Esophagus muscularis mucosa (tissue), 4 donors: ENCODE measurements at regions not wholly inside any gene's neighbourhood (a gene's known extent, or its start where the extent isn't known, plus 50 kb on each side); places are given as distances from the start of the nearest gene placed in this dataset.

ENCODE experiments used
- DNase-seq: peaks from one replicate; pipeline ENCODE4 v3.0.0-alpha.2; 2017; ENCODE audit errors: extremely low spot score
- H3K27ac ChIP-seq, 4 donors: fragments of 200-600 bp; sonication (generic); replicated peaks in 1 of 4; 1 replicate in 3 of 4; 2 replicates in 1 of 4; pipeline ENCODE4 v1.5.1; 2016 to 2019; ENCODE audit warnings: mild to moderate bottlenecking in 1 of 4
- H3K27me3 ChIP-seq, 4 donors: fragments of 200-600 bp; sonication (generic); one replicate each; pipeline versions ENCODE4 v1.5.1 to v1.6.0; 2016 to 2019
- H3K36me3 ChIP-seq, 4 donors: fragments of 200-600 bp; sonication (generic); one replicate each; pipeline ENCODE4 v1.5.1; 2016 to 2019
- H3K4me1 ChIP-seq, 4 donors: fragments of 200-600 bp; sonication (generic); one replicate each; pipeline ENCODE4 v1.5.1; 2016 to 2019
- H3K4me3 ChIP-seq, 4 donors: fragments of 200-600 bp; sonication (generic); 1 replicate in 2 of 4; 2 replicates in 2 of 4; pipeline ENCODE4 v1.5.1; 2016 to 2019; ENCODE audit warnings: mild to moderate bottlenecking in 4 of 4, moderate library complexity in 1 of 4
- H3K9me3 ChIP-seq, 4 donors: fragments of 200-600 bp; sonication (generic); 1 replicate in 3 of 4; 2 replicates in 1 of 4; pipeline ENCODE4 v1.5.1; 2016 to 2019
- EP300 ChIP-seq: sonication (generic); formaldehyde crosslinking; IDR thresholded peaks from one replicate; pipeline ENCODE4 v1.6.1; 2017; ENCODE audit warnings: antibody characterized with exemption
- POLR2A ChIP-seq: fragments of 450-650 bp; IDR thresholded peaks from one replicate; pipeline ENCODE4 v1.6.1; 2017; ENCODE audit warnings: antibody characterized with exemption, moderate library complexity, mild to moderate bottlenecking, low read depth
- POLR2AphosphoS5 ChIP-seq, 2 donors: sonication (generic); formaldehyde crosslinking; IDR thresholded peaks; one replicate each; pipeline ENCODE4 v1.6.1; 2017; ENCODE audit warnings: antibody characterized with exemption in 2 of 2
- WGBS: methylation state at CpG from one replicate; pipeline ENCODE4 v1.1.5; 2018; 5-methylcytosine and 5-hydroxymethylcytosine counted together
- intact Hi-C: fragments of 100-400 bp; cut with DNase I; formaldehyde crosslinking; loops from one replicate; pipeline ENCODE4 v1.15.1; 2023
- TF ChIP-seq, protein P1 (sequence below), 3 experiments: fragments of 200-600 bp in 2 of 3; fragments of 450-650 bp in 1 of 3; sonication (generic) in 2 of 3; IDR thresholded peaks; one replicate each; pipeline ENCODE4 v1.5.1; 2017 to 2019; ENCODE audit warnings: antibody characterized with exemption in 3 of 3, mild to moderate bottlenecking in 2 of 3, moderate library complexity in 1 of 3

DNA sequence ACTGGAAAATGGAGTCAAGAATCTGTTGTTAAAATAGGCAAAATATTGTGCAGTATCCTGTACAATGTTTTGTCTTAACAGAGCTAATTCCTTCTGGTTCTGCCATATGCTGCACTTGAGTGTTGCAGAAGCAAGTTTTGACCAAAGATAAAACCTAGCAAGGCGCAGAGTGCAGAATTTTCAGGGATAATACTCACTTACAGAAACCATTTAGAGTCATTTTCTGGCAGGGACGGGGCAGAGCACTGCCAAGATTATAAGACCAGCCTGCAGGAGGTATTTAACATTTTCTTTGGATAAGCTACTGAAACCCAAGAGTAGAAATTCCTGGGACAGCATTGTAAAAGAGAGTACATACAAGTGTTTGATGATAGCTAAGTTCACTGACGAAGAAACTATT, 159.5 kb upstream of the EDNRB start:
- H3K9me3 ChIP-seq = peaks cover 4 to 10% (median 4%) of the 10 kb centered on the region in 4 donors
- no peak overlapping the region for H3K27ac ChIP-seq
- no peaks in the 10 kb centered on the region for H3K4me1 ChIP-seq
- H3K27me3 ChIP-seq = no peaks in the 10 kb centered on the region
- no peak overlapping the region for H3K4me3 ChIP-seq
- DNase-seq = no peak
- intact Hi-C loops = no loop called here
- 61% methylated on average over 3 of the region's 3 CpGs for WGBS
- TF ChIP-seq, protein P1, sequence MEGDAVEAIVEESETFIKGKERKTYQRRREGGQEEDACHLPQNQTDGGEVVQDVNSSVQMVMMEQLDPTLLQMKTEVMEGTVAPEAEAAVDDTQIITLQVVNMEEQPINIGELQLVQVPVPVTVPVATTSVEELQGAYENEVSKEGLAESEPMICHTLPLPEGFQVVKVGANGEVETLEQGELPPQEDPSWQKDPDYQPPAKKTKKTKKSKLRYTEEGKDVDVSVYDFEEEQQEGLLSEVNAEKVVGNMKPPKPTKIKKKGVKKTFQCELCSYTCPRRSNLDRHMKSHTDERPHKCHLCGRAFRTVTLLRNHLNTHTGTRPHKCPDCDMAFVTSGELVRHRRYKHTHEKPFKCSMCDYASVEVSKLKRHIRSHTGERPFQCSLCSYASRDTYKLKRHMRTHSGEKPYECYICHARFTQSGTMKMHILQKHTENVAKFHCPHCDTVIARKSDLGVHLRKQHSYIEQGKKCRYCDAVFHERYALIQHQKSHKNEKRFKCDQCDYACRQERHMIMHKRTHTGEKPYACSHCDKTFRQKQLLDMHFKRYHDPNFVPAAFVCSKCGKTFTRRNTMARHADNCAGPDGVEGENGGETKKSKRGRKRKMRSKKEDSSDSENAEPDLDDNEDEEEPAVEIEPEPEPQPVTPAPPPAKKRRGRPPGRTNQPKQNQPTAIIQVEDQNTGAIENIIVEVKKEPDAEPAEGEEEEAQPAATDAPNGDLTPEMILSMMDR (IDR thresholded peaks at IDR 0.05) = no peak
- TF ChIP-seq EP300 = no peak
- no peak for TF ChIP-seq POLR2AphosphoS5 (IDR thresholded peaks at IDR 0.05)
- TF ChIP-seq POLR2A = no peak
- no peaks in the 10 kb centered on the region for H3K36me3 ChIP-seq

DNA sequence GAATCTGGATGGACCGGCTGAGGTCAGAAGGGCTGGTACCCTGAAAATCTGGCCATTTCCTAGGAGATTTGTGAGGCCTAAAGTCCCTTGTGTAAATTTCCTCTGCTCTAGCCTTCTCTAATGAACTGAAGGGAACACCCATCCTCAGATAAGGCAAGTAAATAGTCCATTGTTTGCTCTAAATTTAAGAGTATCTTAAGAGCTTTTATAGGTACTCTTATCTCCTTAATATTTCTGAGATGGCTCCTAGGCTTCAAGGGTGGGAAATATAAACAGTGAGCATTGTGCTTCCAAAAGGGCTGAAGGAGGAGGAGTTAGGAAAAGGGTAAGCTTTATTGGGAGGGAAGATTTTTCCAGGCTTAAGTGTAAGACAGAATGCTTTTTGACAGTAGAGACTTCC, 148.7 kb upstream of the EDNRB start:
- Histone ChIP-seq H3K4me1 (no peaks in the 10 kb centered on the region), H3K36me3 (no peaks in the 10 kb centered on the region), H3K27ac (no peak overlapping the region), H3K9me3 (no peaks in the 10 kb centered on the region), H3K4me3 (no peak overlapping the region), H3K27me3 (no peaks in the 10 kb centered on the region)
- TF ChIP-seq, protein P1 (IDR thresholded peaks at IDR 0.05) = no peak
- no peak for TF ChIP-seq POLR2AphosphoS5 (IDR thresholded peaks at IDR 0.05)
- no peak for TF ChIP-seq EP300
- no peak for TF ChIP-seq POLR2A
- intact Hi-C loops = no loop called here
- DNase-seq = no peak
- 95% methylated on average over 1 of the region's 1 CpG for WGBS

DNA sequence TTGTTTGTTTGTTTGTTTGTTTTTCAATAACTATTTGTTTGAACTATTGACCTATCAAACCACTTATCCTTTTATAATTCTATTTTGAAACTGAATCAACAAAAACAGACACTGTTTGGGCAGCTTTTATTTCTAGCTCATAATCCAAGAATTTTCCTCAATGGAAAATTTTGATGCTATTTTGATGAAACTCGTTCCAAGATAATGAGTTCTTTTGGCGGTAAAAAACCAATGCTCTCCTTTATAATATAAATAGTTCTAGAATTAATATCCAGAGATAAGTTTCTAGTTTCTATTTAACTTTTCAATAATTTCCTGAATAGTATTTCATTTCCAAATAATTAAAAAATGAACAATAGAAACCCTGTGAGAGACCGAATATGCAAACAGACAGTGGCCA, 146.5 kb upstream of the EDNRB start:
- intact Hi-C loops = no loop called here
- Histone ChIP-seq H3K36me3 (no peaks in the 10 kb centered on the region), H3K4me3 (no peak overlapping the region), H3K9me3 (no peaks in the 10 kb centered on the region), H3K27ac (no peak overlapping the region), H3K27me3 (no peaks in the 10 kb centered on the region), H3K4me1 (no peaks in the 10 kb centered on the region)
- TF ChIP-seq POLR2AphosphoS5 (IDR thresholded peaks at IDR 0.05) (no peak), EP300 (no peak), POLR2A (no peak)
- TF ChIP-seq, protein P1 (IDR thresholded peaks at IDR 0.05) = no peak
- WGBS = 74% methylated on average over 3 of the region's 3 CpGs
- DNase-seq = no peak

DNA sequence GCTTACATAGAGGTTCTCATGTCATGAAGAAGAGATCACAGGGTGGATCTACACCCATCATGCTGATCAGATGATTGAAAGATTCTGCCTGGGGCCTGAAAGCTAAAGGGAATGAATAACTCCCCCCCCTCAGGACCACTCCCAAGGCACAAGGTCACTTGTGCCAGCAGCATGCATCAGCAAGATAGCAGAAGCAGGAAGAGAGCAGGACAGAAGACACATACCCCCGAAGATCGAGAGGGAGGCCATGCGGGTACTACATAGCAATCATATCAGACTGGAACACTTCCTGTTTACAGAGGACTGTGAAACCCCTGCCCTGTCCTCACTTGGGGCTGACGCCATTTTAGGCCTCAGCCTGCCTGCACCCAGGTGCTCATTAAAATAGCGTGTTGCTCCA, 143.2 kb upstream of the EDNRB start:
- H3K4me1 ChIP-seq = no peaks in the 10 kb centered on the region
- intact Hi-C loops = no loop called here
- 84% methylated on average over 4 of the region's 5 CpGs for WGBS

More for the DNA sequence above, 143.2 kb upstream of the EDNRB start:
- H3K27ac ChIP-seq = no peak overlapping the region
- peaks cover 0 to 5% (median under 1%) of the 10 kb centered on the region in 4 donors for H3K9me3 ChIP-seq
- no peak for DNase-seq
- H3K27me3 ChIP-seq = no peaks in the 10 kb centered on the region
- H3K4me3 ChIP-seq = no peak overlapping the region
- no peaks in the 10 kb centered on the region for H3K36me3 ChIP-seq
- no peak for TF ChIP-seq POLR2AphosphoS5 (IDR thresholded peaks at IDR 0.05)
- no peak for TF ChIP-seq POLR2A
- TF ChIP-seq, protein P1 (IDR thresholded peaks at IDR 0.05) = no peak
- TF ChIP-seq EP300 = no peak
